Panc1 (cell line): ENCODE measurements at regions not wholly inside any gene's neighbourhood (a gene's known extent, or its start where the extent isn't known, plus 50 kb on each side); places are given as distances from the start of the nearest gene placed in this dataset.

ENCODE experiments used
- ATAC-seq: fragments of 200-7000 bp; cut with Tn5 transposase; 2 replicates; pipeline ENCODE4 v1.9.1; 2020; ENCODE audit warnings: mild to moderate bottlenecking, moderate library complexity
- BruUV-seq: library from RNA; stranded (reverse); fragments of 400-500 nt; replicated peaks from 2 replicates; lab custom pipeline; 2021; lab: Mats Ljungman, UMichigan
- CTCF ChIA-PET: fragments of 300-600 bp; sonication (Branson Sonifier 250); formaldehyde crosslinking; loops from one replicate; lab custom pipeline; 2022; ENCODE audit warnings: antibody characterized with exemption; lab: Charles Lee
- POLR2A ChIA-PET: fragments of 300-600 bp; sonication (Branson Sonifier 250); formaldehyde crosslinking; loops from one replicate; lab custom pipeline; 2022; ENCODE audit warnings: antibody characterized with exemption; lab: Charles Lee
- DNase-seq: peaks from one replicate; pipeline ENCODE4 v3.0.0-alpha.2; 2010; ENCODE audit warnings: low read depth, low spot score
- H3K27ac ChIP-seq: 2 replicates; pipeline ENCODE4 v1.5.1; 2011; ENCODE audit warnings: mild to moderate bottlenecking, low read length, inconsistent platforms
- H3K27me3 ChIP-seq: fragments of 200-500 bp; sonication (Bioruptor generic); 2 replicates; pipeline ENCODE4 v1.6.0; 2014; ENCODE audit warnings: low read length, inconsistent platforms; ENCODE audit not compliant: control insufficient read depth, insufficient read depth
- H3K36me3 ChIP-seq: fragments of 200-500 bp; sonication (Bioruptor generic); 2 replicates; pipeline ENCODE4 v1.5.1; 2014; ENCODE audit warnings: inconsistent platforms, mild to moderate bottlenecking, low read length, moderate library complexity; ENCODE audit not compliant: control insufficient read depth, insufficient read depth
- H3K4me1 ChIP-seq: 2 replicates; pipeline ENCODE4 v1.5.1; 2011; ENCODE audit warnings: inconsistent platforms, mild to moderate bottlenecking, low read length, moderate library complexity; ENCODE audit not compliant: control insufficient read depth, insufficient read depth
- H3K4me3 ChIP-seq, 2 experiments: 2 replicates each; pipeline ENCODE4 v1.5.1; 2011 to 2012; ENCODE audit warnings: low read depth in 2 of 2, low read length in 2 of 2, mild to moderate bottlenecking in 2 of 2, inconsistent platforms in 1 of 2, moderate library complexity in 1 of 2
- H3K9me3 ChIP-seq: fragments of 200-500 bp; sonication (Bioruptor generic); 2 replicates; pipeline ENCODE4 v1.5.1; 2014; ENCODE audit warnings: low read depth, mild to moderate bottlenecking, inconsistent platforms, low read length, moderate library complexity; ENCODE audit not compliant: control insufficient read depth, insufficient read depth
- POLR2AphosphoS5 ChIP-seq: IDR thresholded peaks from 2 replicates; pipeline ENCODE4 v1.6.1; 2012; ENCODE audit warnings: mild to moderate bottlenecking, low read depth, low read length, moderate library complexity
- SIN3A ChIP-seq: IDR thresholded peaks from 2 replicates; pipeline ENCODE4 v1.6.1; 2012; ENCODE audit warnings: low read depth, mild to moderate bottlenecking, low read length, moderate library complexity, borderline replicate concordance; ENCODE audit not compliant: insufficient read depth
- TCF7L2 ChIP-seq: IDR thresholded peaks from 2 replicates; pipeline ENCODE4 v1.6.1; 2011; ENCODE audit warnings: mild to moderate bottlenecking, low read depth, low read length, inconsistent platforms
- in situ Hi-C: cut with HindIII; loops from 2 replicates; pipeline ENCODE4 v1.10.0; 2016; ENCODE audit warnings: low sequenced_read_pairs, low pct_unique_long_range_greater_than_20kb
- intact Hi-C: fragments of 100-400 bp; cut with micrococcal nuclease; formaldehyde crosslinking; loops from one replicate; pipeline ENCODE4 v1.10.0; 2022; ENCODE audit not compliant: unreplicated experiment
- TF ChIP-seq, protein P1 (sequence below), 2 experiments: IDR thresholded peaks; 2 replicates each; pipeline ENCODE4 v1.6.1; 2011 to 2012; ENCODE audit warnings: low read depth in 2 of 2, control low read depth in 1 of 2, low read length in 1 of 2, mild to moderate bottlenecking in 1 of 2, moderate library complexity in 1 of 2; ENCODE audit not compliant: insufficient read depth in 1 of 2
- TF ChIP-seq, protein P2 (sequence below): fragments of 450-650 bp; IDR thresholded peaks from 2 replicates; pipeline ENCODE4 v1.5.1; 2017; ENCODE audit warnings: mild to moderate bottlenecking

DNA sequence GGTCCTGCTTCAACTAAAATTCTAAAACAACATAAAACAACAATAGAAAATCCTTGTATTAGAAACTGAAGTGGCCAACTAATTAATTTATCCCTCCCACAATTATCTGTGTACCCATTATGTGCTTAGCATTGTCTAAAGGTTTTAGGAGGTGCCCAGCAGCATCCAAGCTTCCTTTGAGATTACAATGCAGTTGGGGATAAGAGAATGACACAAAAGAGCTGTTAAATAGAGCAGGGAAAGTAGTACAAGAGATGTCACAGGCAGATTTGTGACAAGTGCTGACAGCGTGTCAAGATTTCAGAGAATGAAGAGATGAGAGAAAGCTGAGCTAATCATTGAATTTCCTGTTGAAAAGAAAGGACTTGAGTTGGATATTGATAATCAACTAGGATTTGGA, 204.8 kb downstream of the OTOR start:
- no TSS peak for BruUV-seq
- Histone ChIP-seq H3K27me3 (no peaks in the 10 kb centered on the region; the same call in 1 of the 2 replicates), H3K9me3 (no peaks in the 10 kb centered on the region), H3K27ac (no peak overlapping the region), H3K4me1 (no peaks in the 10 kb centered on the region), H3K4me3 (no peak overlapping the region), H3K36me3 (no peaks in the 10 kb centered on the region)
- in situ Hi-C loops (no loop called here), intact Hi-C loops (no loop called here)
- DNase-seq = no peak
- ATAC-seq = no peak
- ChIA-PET CTCF (no interaction called here), POLR2A (no interaction called here)
- TF ChIP-seq, protein P1, sequence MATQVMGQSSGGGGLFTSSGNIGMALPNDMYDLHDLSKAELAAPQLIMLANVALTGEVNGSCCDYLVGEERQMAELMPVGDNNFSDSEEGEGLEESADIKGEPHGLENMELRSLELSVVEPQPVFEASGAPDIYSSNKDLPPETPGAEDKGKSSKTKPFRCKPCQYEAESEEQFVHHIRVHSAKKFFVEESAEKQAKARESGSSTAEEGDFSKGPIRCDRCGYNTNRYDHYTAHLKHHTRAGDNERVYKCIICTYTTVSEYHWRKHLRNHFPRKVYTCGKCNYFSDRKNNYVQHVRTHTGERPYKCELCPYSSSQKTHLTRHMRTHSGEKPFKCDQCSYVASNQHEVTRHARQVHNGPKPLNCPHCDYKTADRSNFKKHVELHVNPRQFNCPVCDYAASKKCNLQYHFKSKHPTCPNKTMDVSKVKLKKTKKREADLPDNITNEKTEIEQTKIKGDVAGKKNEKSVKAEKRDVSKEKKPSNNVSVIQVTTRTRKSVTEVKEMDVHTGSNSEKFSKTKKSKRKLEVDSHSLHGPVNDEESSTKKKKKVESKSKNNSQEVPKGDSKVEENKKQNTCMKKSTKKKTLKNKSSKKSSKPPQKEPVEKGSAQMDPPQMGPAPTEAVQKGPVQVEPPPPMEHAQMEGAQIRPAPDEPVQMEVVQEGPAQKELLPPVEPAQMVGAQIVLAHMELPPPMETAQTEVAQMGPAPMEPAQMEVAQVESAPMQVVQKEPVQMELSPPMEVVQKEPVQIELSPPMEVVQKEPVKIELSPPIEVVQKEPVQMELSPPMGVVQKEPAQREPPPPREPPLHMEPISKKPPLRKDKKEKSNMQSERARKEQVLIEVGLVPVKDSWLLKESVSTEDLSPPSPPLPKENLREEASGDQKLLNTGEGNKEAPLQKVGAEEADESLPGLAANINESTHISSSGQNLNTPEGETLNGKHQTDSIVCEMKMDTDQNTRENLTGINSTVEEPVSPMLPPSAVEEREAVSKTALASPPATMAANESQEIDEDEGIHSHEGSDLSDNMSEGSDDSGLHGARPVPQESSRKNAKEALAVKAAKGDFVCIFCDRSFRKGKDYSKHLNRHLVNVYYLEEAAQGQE (IDR thresholded peaks at IDR 0.05; ENCODE audit: insufficient read depth in 1 of 2, low read depth in 2 of 2, low read length in 1 of 2) = no peak
- TF ChIP-seq TCF7L2 = no peak
- TF ChIP-seq SIN3A = no peak
- TF ChIP-seq, protein P2, sequence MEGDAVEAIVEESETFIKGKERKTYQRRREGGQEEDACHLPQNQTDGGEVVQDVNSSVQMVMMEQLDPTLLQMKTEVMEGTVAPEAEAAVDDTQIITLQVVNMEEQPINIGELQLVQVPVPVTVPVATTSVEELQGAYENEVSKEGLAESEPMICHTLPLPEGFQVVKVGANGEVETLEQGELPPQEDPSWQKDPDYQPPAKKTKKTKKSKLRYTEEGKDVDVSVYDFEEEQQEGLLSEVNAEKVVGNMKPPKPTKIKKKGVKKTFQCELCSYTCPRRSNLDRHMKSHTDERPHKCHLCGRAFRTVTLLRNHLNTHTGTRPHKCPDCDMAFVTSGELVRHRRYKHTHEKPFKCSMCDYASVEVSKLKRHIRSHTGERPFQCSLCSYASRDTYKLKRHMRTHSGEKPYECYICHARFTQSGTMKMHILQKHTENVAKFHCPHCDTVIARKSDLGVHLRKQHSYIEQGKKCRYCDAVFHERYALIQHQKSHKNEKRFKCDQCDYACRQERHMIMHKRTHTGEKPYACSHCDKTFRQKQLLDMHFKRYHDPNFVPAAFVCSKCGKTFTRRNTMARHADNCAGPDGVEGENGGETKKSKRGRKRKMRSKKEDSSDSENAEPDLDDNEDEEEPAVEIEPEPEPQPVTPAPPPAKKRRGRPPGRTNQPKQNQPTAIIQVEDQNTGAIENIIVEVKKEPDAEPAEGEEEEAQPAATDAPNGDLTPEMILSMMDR = no peak
- no peak for TF ChIP-seq POLR2AphosphoS5

DNA sequence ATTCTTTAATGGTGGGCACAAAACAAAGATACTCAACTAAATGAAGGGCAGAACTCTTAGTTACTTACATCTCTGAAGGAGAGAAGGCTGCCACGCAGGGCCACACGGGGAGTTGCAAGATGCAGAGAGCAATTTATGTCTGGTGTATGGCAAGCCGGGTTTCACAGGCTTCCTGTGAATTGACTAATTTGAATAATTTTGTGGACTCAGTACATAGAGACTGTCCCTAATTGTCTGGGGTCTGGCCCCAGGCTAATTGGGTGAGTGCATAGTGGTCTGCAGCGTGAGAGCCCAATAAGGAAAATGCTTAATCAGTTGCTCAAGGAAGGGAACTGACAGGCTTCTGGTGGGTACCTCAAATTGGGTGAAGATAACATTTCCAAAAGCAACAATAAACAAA, 205.7 kb downstream of the OTOR start:
- no peaks in the 10 kb centered on the region for H3K9me3 ChIP-seq
- H3K4me3 ChIP-seq = no peak overlapping the region
- DNase-seq (no peak), ATAC-seq (no peak)
- no peaks in the 10 kb centered on the region; the same call in 1 of the 2 replicates for H3K27me3 ChIP-seq
- H3K36me3 ChIP-seq = no peaks in the 10 kb centered on the region
- no peaks in the 10 kb centered on the region for H3K4me1 ChIP-seq
- CTCF ChIA-PET = no interaction called here
- no peak overlapping the region for H3K27ac ChIP-seq
- in situ Hi-C loops = no loop called here
- no TSS peak for BruUV-seq
- POLR2A ChIA-PET = no interaction called here
- intact Hi-C loops = no loop called here
- TF ChIP-seq, protein P1 (IDR thresholded peaks at IDR 0.05; ENCODE audit: insufficient read depth in 1 of 2, low read depth in 2 of 2, low read length in 1 of 2) = no peak
